ENCODE measurements at regions not wholly inside any gene's neighbourhood (a gene's known extent, or its start where the extent isn't known, plus 50 kb on each side); places are given as distances from the start of the nearest gene placed in this dataset.
A peak's percentile ranks its signal among the peaks of the same experiment; 100 is the strongest.

GRCh38 chr5:13439430-13439829, 505.1 kb downstream of the DNAH5 start:
- in situ Hi-C loops (cut with MboI; ENCODE audit: low pct_unique_long_range_greater_than_20kb in 2 of 9, low sequenced_read_pairs in 9 of 9, unreplicated experiment in 9 of 9): no loop called here
- no peak overlapping the region for H3K27ac ChIP-seq
- H3K4me3 ChIP-seq: no peak overlapping the region
- no peak for ATAC-seq (replicated peaks in 6 of 8)
- 0 to 75% (median 30%) methylated on average over 1 to 2 of the region's 2 CpGs; no CpG with 5 or more reads in 1 of the 10 experiments for WGBS, 10 experiments
- no peaks in the 10 kb centered on the region for H3K4me1 ChIP-seq (replicated peaks in 1 of 2)

GRCh38 chr5:13427827-13428557, 516.5 kb downstream of the DNAH5 start:
- H3K4me3 ChIP-seq: no peak overlapping the region
- 12 to 91% (median 65%) methylated on average over 1 to 6 of the region's 6 CpGs for WGBS, 10 experiments
- H3K27ac ChIP-seq: no peak overlapping the region
- in situ Hi-C loops (cut with MboI; ENCODE audit: low pct_unique_long_range_greater_than_20kb in 2 of 9, low sequenced_read_pairs in 9 of 9, unreplicated experiment in 9 of 9): no loop called here
- no peak for ATAC-seq (replicated peaks in 6 of 8)
- no peaks in the 10 kb centered on the region for H3K4me1 ChIP-seq (replicated peaks in 1 of 2)

DNA sequence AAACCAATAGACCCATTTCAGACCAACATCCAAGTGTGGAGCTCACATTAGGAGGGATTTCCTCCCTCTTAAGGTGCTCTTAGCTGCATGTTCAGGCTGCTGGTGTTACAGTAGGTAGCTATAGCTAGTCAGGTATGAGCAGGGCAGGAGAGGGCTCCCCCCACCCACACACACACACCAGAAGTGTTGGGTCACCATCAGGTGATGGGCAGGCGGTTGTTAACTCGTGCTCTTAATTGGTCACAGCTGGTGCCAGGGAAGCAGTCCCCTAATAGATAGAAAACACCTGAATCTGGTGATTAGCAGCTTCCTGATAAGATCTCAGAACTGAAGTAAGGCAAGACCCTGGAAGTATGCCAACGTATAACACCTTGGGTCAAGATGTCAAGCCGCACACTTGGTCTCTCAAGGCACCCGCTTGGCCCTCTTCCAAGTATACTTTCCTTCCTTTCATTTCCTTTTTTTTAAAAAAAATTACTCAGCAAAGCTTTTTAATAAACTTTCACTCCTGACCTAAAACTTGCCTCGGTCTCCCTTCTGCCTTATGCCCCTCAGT, 532.4 kb downstream of the DNAH5 start:
- Histone ChIP-seq H3K4me1 (replicated peaks in 1 of 2) (no peaks in the 10 kb centered on the region), H3K4me3 (no peak overlapping the region), H3K27ac (no peak overlapping the region)
- no peak for ATAC-seq (replicated peaks in 6 of 8)
- in situ Hi-C loops (cut with MboI; ENCODE audit: low pct_unique_long_range_greater_than_20kb in 2 of 9, low sequenced_read_pairs in 9 of 9, unreplicated experiment in 9 of 9): no loop called here
- WGBS, 10 experiments: 0 to 100% (median 93%) methylated on average over 1 to 5 of the region's 6 CpGs; no CpG with 5 or more reads in 2 of the 10 experiments

DNA sequence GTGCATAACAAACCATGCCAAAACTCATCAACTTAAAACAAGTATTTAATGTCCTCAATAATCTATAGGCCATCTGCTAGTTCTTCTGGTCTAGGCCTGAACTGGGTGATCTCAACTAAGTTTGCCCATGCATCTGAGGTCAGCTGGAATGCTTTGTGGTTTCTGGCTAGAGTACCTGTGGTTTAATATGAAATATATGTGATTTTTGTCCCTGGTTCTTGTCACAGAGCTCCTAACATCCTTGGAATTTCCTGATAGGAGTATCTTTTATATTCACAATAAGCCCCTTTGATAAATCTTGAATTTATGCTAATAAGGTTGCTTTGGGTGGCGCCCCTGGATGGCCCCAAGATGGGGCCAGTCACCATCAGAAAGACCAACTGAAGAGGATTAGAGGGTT, 535.9 kb downstream of the DNAH5 start:
- H3K27ac ChIP-seq: no peak overlapping the region
- no peaks in the 10 kb centered on the region for H3K4me1 ChIP-seq (replicated peaks in 1 of 2)
- H3K4me3 ChIP-seq: no peak overlapping the region
- ATAC-seq (replicated peaks in 6 of 8): no peak
- 0% methylated on average over 1 of the region's 1 CpG; no CpG with 5 or more reads in 9 of the 10 experiments for WGBS, 10 experiments
- in situ Hi-C loops (cut with MboI; ENCODE audit: low pct_unique_long_range_greater_than_20kb in 2 of 9, low sequenced_read_pairs in 9 of 9, unreplicated experiment in 9 of 9): no loop called here

DNA sequence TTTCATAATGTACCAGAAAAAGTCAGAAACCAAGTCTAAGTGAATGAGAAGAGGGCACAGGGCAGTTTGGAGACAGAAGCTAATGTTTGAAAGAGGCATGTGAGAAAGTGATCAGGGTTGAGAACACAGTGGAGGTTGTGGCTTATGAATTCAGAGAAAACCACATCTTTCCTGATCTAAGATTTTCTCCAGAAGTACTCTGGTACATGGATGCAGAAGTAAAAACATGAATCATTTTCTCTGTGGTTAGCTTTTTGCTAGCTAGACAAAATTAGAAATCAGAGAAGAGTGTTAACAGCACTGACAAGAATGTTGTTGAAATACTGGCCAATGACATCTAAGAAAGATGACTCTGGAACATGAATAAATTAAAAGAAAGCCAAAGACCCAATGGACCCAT, 541.1 kb downstream of the DNAH5 start:
- no peak for ATAC-seq (replicated peaks in 6 of 8)
- in situ Hi-C loops (cut with MboI; ENCODE audit: low pct_unique_long_range_greater_than_20kb in 2 of 9, low sequenced_read_pairs in 9 of 9, unreplicated experiment in 9 of 9): no loop called here
- no peak overlapping the region for H3K27ac ChIP-seq
- no peaks in the 10 kb centered on the region for H3K4me1 ChIP-seq (replicated peaks in 1 of 2)
- H3K4me3 ChIP-seq: no peak overlapping the region

DNA sequence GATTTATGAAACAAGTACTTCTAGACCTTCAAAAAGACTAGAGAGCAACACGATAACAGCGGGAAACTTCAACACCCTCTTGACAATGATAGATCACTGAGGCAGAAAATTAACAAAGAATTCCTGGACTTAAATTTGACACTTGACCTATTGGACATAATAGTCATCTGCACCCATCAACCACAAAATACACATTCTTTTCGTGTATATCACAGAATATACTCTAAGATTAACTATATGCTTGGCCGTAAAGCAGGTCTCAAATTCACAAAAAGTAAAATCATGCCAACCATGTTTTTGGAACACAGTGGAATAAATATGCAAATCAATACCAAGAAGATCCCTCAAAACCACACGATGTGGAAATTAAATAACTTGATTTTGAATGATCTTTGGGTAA, 559.4 kb downstream of the DNAH5 start:
- in situ Hi-C loops (cut with MboI; ENCODE audit: low pct_unique_long_range_greater_than_20kb in 2 of 9, low sequenced_read_pairs in 9 of 9, unreplicated experiment in 9 of 9): no loop called here
- no peak for ATAC-seq (replicated peaks in 6 of 8)
- no peaks in the 10 kb centered on the region for H3K4me1 ChIP-seq (replicated peaks in 1 of 2)
- WGBS, 10 experiments: 15 to 100% (median 66%) methylated on average over 2 to 5 of the region's 5 CpGs
- no peak overlapping the region for H3K27ac ChIP-seq
- no peak overlapping the region for H3K4me3 ChIP-seq

DNA sequence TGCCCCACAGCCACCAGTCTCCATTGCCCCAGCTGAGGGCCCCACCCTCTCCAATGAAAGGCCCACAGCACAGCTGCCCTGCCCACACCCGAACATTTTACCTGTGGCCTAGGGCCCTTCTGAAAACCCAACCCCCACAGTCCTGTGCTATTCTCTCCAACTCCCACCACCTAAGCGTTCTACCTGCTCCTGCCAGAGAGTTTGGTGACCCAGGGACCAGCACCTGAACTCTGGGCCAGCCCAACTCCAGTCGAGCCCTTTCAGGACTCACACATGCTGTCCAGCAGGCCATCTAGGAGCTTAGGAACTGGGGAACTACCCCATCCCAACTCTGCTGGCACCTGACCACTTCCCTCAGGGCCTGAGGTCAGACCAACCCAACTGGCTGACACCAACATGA, 562.3 kb downstream of the DNAH5 start:
- in situ Hi-C loops (cut with MboI; ENCODE audit: low pct_unique_long_range_greater_than_20kb in 2 of 9, low sequenced_read_pairs in 9 of 9, unreplicated experiment in 9 of 9): no loop called here
- 0 to 73% (median 0%) methylated on average over 1 to 3 of the region's 3 CpGs; no CpG with 5 or more reads in 7 of the 10 experiments for WGBS, 10 experiments
- Histone ChIP-seq H3K27ac (no peak overlapping the region), H3K4me3 (no peak overlapping the region), H3K4me1 (replicated peaks in 1 of 2) (no peaks in the 10 kb centered on the region)
- no peak for ATAC-seq (replicated peaks in 6 of 8)

DNA sequence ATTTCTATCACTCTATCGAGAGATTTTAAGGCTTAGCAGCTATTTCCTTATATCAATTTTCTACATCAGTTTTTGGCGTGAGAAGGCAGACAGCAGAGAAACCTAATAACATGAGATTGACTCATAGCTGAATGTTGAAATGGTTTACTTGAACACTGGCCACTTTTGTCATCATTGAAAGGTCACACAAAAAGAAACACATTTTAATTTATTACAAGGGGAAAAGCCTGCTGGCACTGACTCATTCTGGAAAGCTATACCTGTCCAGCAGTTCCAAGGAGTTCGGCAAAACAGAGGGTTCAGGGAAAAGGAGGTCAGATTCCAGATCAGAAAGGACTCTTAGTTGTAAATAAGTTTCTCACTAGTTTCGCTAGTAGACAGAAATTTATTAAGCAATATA, 566.4 kb downstream of the DNAH5 start:
- no peak overlapping the region for H3K27ac ChIP-seq
- ATAC-seq (replicated peaks in 6 of 8): no peak
- H3K4me1 ChIP-seq (replicated peaks in 1 of 2): no peaks in the 10 kb centered on the region
- in situ Hi-C loops (cut with MboI; ENCODE audit: low pct_unique_long_range_greater_than_20kb in 2 of 9, low sequenced_read_pairs in 9 of 9, unreplicated experiment in 9 of 9): no loop called here
- 0 to 100% (median 60%) methylated on average over 1 to 4 of the region's 4 CpGs for WGBS, 10 experiments
- no peak overlapping the region for H3K4me3 ChIP-seq

DNA sequence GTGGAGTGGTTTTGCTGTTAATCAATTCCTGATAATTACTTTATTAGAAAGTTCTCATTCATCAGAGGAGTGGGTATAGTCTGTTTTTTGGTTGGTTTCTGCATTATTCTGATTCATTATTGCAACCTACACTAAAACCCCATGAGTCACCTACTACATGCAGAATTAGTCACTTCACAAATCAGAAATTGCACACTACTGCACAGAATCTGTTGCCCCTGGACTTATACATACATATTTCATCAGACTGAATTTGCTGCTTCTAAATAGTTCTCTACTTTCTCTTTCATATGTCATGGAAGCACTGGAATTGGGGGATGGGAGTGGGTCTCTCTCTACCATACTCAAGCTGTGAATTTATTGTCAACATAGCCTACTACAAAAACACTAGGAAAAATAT, 585.1 kb downstream of the DNAH5 start:
- in situ Hi-C loops (cut with MboI; ENCODE audit: low pct_unique_long_range_greater_than_20kb in 2 of 9, low sequenced_read_pairs in 9 of 9, unreplicated experiment in 9 of 9): no loop called here
- H3K4me3 ChIP-seq: no peak overlapping the region

GRCh38 chr5:13358342-13358741, 586.1 kb downstream of the DNAH5 start:
- H3K27ac ChIP-seq: no peak overlapping the region
- H3K4me3 ChIP-seq: no peak overlapping the region
- no peaks in the 10 kb centered on the region for H3K4me1 ChIP-seq (replicated peaks in 1 of 2)
- ATAC-seq (replicated peaks in 6 of 8): no peak
- in situ Hi-C loops (cut with MboI; ENCODE audit: low pct_unique_long_range_greater_than_20kb in 2 of 9, low sequenced_read_pairs in 9 of 9, unreplicated experiment in 9 of 9): no loop called here

More for the DNA sequence above, 585.1 kb downstream of the DNAH5 start:
- Histone ChIP-seq H3K27ac (no peak overlapping the region), H3K4me1 (replicated peaks in 1 of 2) (no peaks in the 10 kb centered on the region)
- ATAC-seq (replicated peaks in 6 of 8): peak in 7 of 8 experiments; percentile 39 to 97 (median 83)

GRCh38 chr5:13357929-13358328, 586.6 kb downstream of the DNAH5 start:
- Histone ChIP-seq H3K4me1 (replicated peaks in 1 of 2) (no peaks in the 10 kb centered on the region), H3K4me3 (no peak overlapping the region), H3K27ac (no peak overlapping the region)
- in situ Hi-C loops (cut with MboI; ENCODE audit: low pct_unique_long_range_greater_than_20kb in 2 of 9, low sequenced_read_pairs in 9 of 9, unreplicated experiment in 9 of 9): no loop called here
- ATAC-seq (replicated peaks in 6 of 8): peak in 1 of 8 experiments; percentile 36
- 0 to 17% (median 0%) methylated on average over 1 of the region's 1 CpG; no CpG with 5 or more reads in 2 of the 10 experiments for WGBS, 10 experiments

GRCh38 chr5:13356226-13356625, 588.3 kb downstream of the DNAH5 start:
- WGBS, 10 experiments: 31 to 100% (median 85%) methylated on average over 1 to 3 of the region's 3 CpGs; no CpG with 5 or more reads in 4 of the 10 experiments

GRCh38 chr5:13354611-13355010, 589.9 kb downstream of the DNAH5 start:
- in situ Hi-C loops (cut with MboI; ENCODE audit: low pct_unique_long_range_greater_than_20kb in 2 of 9, low sequenced_read_pairs in 9 of 9, unreplicated experiment in 9 of 9): no loop called here
- ATAC-seq (replicated peaks in 6 of 8): no peak
- no peaks in the 10 kb centered on the region for H3K4me1 ChIP-seq (replicated peaks in 1 of 2)
- WGBS, 10 experiments: 0 to 81% (median 51%) methylated on average over 1 to 2 of the region's 2 CpGs; no CpG with 5 or more reads in 4 of the 10 experiments
- no peak overlapping the region for H3K27ac ChIP-seq
- no peak overlapping the region for H3K4me3 ChIP-seq

More at GRCh38 chr5:13356226-13356625, 588.3 kb downstream of the DNAH5 start:
- in situ Hi-C loops (cut with MboI; ENCODE audit: low pct_unique_long_range_greater_than_20kb in 2 of 9, low sequenced_read_pairs in 9 of 9, unreplicated experiment in 9 of 9): no loop called here
- Histone ChIP-seq H3K4me3 (no peak overlapping the region), H3K27ac (no peak overlapping the region), H3K4me1 (replicated peaks in 1 of 2) (no peaks in the 10 kb centered on the region)
- ATAC-seq (replicated peaks in 6 of 8): no peak

DNA sequence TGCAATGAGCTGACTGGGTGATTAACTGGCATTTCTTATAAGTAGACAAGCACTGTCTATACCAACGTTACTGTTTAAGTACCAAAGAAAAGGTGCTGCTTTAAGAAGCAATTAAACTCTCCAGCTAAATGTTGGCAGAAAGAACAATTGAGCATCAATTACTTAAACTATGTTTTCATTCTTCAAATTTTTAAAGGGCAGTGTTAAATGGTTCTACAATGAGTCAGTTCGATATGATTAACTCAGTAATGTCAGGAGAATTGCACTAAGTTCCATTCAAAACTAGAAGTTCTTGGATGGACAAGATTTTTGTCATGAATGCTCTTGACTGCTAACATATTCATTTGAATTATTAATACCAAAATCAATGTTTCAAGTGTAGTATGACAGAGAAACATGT, 593.7 kb downstream of the DNAH5 start:
- Histone ChIP-seq H3K4me1 (replicated peaks in 1 of 2) (no peaks in the 10 kb centered on the region), H3K4me3 (no peak overlapping the region), H3K27ac (no peak overlapping the region)
- 0 to 100% (median 39%) methylated on average over 1 to 2 of the region's 2 CpGs; no CpG with 5 or more reads in 2 of the 10 experiments for WGBS, 10 experiments
- no peak for ATAC-seq (replicated peaks in 6 of 8)
- in situ Hi-C loops (cut with MboI; ENCODE audit: low pct_unique_long_range_greater_than_20kb in 2 of 9, low sequenced_read_pairs in 9 of 9, unreplicated experiment in 9 of 9): no loop called here
